Activated T-helper 2 cell treated with anti-CD3 and anti-CD28 coated beads, Interferon-gamma antibody, Interleukin-2, Interleukin-4, amounts not matched to agents 10 μg/mL and 5 μg/mL and 100 μg/mL, durations not matched to agents 14 hours and 24 hours and 36 hours (primary cell): ENCODE measurements at regions not wholly inside any gene's neighbourhood (a gene's known extent, or its start where the extent isn't known, plus 50 kb on each side); places are given as distances from the start of the nearest gene placed in this dataset.

Experiments
- DNase-seq: peaks from one replicate; pipeline ENCODE4 v3.0.0; 2021; ENCODE audit warnings: low spot score
- H3K27ac Mint-ChIP-seq: one replicate; pipeline ENCODE4 v1.8.0; 2021; ENCODE audit warnings: mixed read lengths
- H3K27me3 Mint-ChIP-seq: one replicate; pipeline ENCODE4 v1.8.0; 2021; ENCODE audit warnings: low read depth, mixed read lengths
- H3K36me3 Mint-ChIP-seq: one replicate; pipeline ENCODE4 v1.8.0; 2021; ENCODE audit warnings: low read depth, mixed read lengths
- H3K4me1 Mint-ChIP-seq: one replicate; pipeline ENCODE4 v1.8.0; 2021; ENCODE audit warnings: low read depth, mixed read lengths
- H3K4me3 Mint-ChIP-seq: one replicate; pipeline ENCODE4 v1.8.0; 2021; ENCODE audit warnings: low read depth, mild to moderate bottlenecking, moderate library complexity, mixed read lengths
- H3K9me3 Mint-ChIP-seq: one replicate; pipeline ENCODE4 v1.8.0; 2021; ENCODE audit warnings: mixed read lengths
- intact Hi-C: fragments of 100-400 bp; cut with micrococcal nuclease; formaldehyde crosslinking; loops from one replicate; pipeline ENCODE4 v1.15.1; 2023

DNA sequence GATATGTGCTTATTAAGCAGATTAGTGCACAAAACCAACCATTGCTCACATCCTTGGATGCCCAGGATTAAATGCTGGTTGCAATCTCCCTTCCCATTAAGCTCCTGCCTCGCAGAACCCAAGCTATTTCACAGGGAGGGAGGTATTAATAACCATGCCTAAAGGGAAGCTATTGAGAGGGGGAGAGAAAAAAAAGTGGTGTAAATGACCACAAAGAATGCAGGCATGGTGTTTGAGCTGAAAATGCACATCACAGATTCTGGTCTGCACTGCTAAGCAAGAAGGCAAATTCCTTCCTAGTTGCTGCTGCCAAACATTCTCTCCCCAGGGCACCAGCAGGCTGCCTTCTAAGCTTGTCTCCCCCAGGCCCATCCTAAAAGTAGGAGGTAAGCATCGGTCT is 92.0 kb upstream of the ISX start:
- Mint-ChIP-seq H3K27ac (no peak overlapping the region), H3K27me3 (no peaks in the 10 kb centered on the region), H3K36me3 (no peaks in the 10 kb centered on the region), H3K9me3 (peaks cover 9% of the 10 kb centered on the region), H3K4me3 (no peak overlapping the region), H3K4me1 (no peaks in the 10 kb centered on the region)
- intact Hi-C loops: no loop called here
- DNase-seq: no peak

DNA sequence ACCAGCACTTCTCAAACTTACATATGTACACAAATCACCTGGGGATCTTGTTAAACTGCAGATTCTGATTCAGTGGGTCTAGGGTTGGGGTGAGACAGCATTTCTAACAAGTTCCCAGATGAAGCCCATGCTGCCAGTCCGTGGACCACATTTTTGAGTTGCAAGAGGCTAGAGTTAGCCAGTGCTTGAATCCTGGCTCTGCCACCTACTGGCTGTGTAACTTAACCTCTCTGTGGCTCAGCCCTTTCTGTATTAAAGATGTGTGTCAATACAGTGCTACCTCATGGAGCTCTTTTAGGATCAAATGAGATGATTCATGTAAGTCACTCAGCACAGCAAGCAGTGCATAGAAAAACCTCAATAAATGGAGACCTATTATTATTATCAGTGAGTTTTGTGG is 90.2 kb upstream of the ISX start:
- no peak overlapping the region for H3K4me3 Mint-ChIP-seq
- no peaks in the 10 kb centered on the region for H3K4me1 Mint-ChIP-seq
- intact Hi-C loops: no loop called here
- no peak overlapping the region for H3K27ac Mint-ChIP-seq
- H3K36me3 Mint-ChIP-seq: no peaks in the 10 kb centered on the region
- H3K9me3 Mint-ChIP-seq: peaks cover 9% of the 10 kb centered on the region
- no peak for DNase-seq
- no peaks in the 10 kb centered on the region for H3K27me3 Mint-ChIP-seq

DNA sequence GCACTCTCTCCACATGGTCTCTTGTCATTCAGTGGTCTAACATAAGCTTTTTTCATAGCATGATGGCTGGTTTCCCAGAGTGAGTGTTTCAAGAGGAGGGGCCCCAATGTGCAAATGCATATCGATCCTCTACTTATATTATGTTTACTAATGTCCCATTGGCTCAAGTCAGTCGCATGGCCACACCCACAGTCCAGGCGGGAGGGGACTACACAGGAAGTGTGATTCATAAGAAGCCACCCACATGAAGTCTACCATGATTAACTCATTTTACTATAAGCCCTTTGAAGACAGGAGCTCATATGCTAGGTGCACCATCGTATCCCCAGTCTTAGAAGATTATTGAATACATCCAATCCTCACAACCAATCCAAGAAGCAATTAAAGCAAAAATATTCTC is 89.5 kb upstream of the ISX start:
- H3K36me3 Mint-ChIP-seq: no peaks in the 10 kb centered on the region
- no peaks in the 10 kb centered on the region for H3K27me3 Mint-ChIP-seq
- H3K4me3 Mint-ChIP-seq: no peak overlapping the region
- no peak for DNase-seq
- no peak overlapping the region for H3K27ac Mint-ChIP-seq
- H3K4me1 Mint-ChIP-seq: no peaks in the 10 kb centered on the region
- peaks cover 9% of the 10 kb centered on the region for H3K9me3 Mint-ChIP-seq
- intact Hi-C loops: no loop called here

DNA sequence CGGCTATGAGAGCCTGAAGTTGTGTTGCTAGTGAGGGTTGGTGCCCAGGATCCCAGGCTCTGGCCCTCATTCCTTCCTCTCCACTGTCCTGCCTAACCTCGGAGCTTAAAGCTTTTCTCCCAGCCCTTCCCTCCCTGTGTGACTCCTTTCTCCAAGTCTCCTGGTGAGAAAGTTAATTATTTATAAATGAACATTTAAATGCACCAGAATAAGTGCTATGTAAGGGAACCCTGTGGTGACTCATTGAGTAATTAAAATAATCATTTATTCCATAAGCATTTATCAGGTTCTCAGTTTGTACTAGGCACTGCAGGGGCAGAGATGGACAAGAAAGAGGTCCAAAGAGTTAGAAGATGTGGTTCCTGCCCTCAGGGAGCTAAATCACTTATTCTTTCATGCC is 89.1 kb upstream of the ISX start:
- no peak for DNase-seq
- intact Hi-C loops: no loop called here
- H3K9me3 Mint-ChIP-seq: peaks cover 9% of the 10 kb centered on the region
- no peak overlapping the region for H3K4me3 Mint-ChIP-seq
- H3K27me3 Mint-ChIP-seq: no peaks in the 10 kb centered on the region
- H3K4me1 Mint-ChIP-seq: no peaks in the 10 kb centered on the region
- H3K36me3 Mint-ChIP-seq: no peaks in the 10 kb centered on the region
- no peak overlapping the region for H3K27ac Mint-ChIP-seq

DNA sequence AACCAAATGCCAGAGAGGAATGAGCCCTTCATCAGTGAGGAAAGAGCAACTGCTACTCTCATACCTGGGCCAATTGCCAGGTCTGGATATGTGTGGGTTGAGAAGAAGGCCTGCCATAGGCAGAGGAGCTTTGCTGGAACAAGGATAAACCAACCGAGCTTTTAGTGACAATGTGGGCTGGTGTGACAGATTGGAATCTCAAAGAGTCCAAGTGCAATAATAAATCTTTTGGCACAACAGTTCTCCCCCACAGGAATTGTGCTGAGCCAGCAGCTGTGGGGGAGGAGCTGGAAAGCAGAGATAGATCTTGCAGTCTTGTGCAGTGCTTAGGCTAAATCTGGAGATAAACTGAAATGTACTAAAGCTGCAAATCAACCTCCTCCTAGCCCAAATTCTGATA is 79.4 kb upstream of the ISX start:
- intact Hi-C loops: no loop called here
- no peaks in the 10 kb centered on the region for H3K4me1 Mint-ChIP-seq
- no peak for DNase-seq
- H3K27me3 Mint-ChIP-seq: no peaks in the 10 kb centered on the region
- peaks cover 24% of the 10 kb centered on the region for H3K9me3 Mint-ChIP-seq
- H3K36me3 Mint-ChIP-seq: no peaks in the 10 kb centered on the region
- H3K4me3 Mint-ChIP-seq: no peak overlapping the region
- no peak overlapping the region for H3K27ac Mint-ChIP-seq

DNA sequence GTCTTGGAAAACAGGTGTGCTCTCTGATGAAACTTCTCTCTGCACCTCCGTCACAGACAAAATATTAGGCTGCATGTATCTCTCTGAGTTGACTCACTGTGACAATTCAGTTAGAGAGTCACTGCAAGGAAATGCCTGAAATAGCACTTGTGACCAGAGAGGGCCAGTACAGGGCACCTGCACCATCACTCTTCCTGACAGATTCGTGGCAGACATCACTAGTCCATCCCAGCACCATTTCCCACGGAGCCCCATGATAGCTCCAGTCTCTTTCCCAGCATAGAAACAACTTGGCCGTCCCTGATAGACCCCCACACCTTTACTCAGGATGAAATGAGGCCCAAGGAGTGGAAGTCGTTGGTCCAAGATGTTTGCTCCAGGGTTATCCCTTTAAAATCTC is 73.3 kb upstream of the ISX start:
- peaks cover 9% of the 10 kb centered on the region for H3K9me3 Mint-ChIP-seq
- H3K36me3 Mint-ChIP-seq: no peaks in the 10 kb centered on the region
- DNase-seq: no peak
- no peak overlapping the region for H3K27ac Mint-ChIP-seq
- no peaks in the 10 kb centered on the region for H3K27me3 Mint-ChIP-seq
- intact Hi-C loops: no loop called here
- no peak overlapping the region for H3K4me3 Mint-ChIP-seq
- no peaks in the 10 kb centered on the region for H3K4me1 Mint-ChIP-seq

DNA sequence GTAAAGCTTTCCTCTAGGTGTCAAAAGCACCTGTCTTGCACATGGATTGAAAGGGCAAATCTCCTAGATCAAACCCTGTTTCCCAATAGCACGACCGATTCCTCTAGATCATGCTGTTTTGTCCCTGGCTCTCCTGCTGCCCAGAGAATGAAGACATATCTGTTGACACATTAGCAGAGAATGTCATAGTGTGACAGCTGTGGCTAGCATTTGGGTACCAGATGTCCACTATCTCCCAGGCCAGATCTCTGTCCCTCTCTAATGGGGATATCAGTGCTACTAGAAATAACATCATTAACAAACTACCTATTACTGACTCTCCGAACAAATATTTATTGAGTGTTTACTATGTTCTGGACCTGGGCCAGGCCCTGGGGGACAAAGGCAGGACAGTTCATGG is 72.4 kb upstream of the ISX start:
- no peaks in the 10 kb centered on the region for H3K36me3 Mint-ChIP-seq
- no peaks in the 10 kb centered on the region for H3K27me3 Mint-ChIP-seq
- no peaks in the 10 kb centered on the region for H3K4me1 Mint-ChIP-seq

DNA sequence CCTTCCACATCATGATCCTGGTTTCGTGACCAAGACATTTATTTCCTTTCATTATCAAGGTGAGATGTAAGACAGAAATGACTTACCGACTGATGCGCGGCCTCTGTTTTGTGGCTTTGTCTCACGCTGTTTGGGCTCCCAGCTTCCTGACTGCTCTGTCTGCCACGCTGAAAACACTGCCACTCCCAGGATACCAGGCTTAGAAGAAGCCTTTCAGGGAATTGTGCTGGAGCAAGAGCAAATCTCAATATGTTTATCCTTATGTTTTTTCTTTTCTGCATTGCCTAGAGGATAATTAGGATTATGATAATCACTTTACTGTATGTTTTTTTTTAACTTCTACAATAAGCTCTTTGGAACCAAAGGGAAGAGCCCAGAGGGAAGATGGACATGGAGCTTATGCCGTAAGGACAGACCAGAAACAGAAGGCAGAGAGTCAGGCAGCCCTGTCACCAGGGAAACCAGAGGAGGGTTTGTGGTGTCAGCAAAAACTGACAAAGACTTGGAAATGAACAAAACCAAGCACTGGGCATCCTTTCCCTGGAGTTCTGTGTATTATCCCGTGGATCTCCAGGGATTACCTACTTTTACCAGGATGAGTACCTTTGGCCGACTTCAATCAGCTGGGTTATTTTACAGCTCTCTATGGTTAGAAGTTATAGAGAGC is 68.2 kb upstream of the ISX start:
- Mint-ChIP-seq H3K4me1 (no peaks in the 10 kb centered on the region), H3K36me3 (no peaks in the 10 kb centered on the region), H3K9me3 (no peaks in the 10 kb centered on the region), H3K27ac (no peak overlapping the region), H3K27me3 (no peaks in the 10 kb centered on the region), H3K4me3 (no peak overlapping the region)
- intact Hi-C loops: no loop called here
- no peak for DNase-seq

More for the DNA sequence above, 72.4 kb upstream of the ISX start:
- no peak overlapping the region for H3K4me3 Mint-ChIP-seq
- intact Hi-C loops: no loop called here
- H3K9me3 Mint-ChIP-seq: no peaks in the 10 kb centered on the region
- H3K27ac Mint-ChIP-seq: no peak overlapping the region
- DNase-seq: no peak

DNA sequence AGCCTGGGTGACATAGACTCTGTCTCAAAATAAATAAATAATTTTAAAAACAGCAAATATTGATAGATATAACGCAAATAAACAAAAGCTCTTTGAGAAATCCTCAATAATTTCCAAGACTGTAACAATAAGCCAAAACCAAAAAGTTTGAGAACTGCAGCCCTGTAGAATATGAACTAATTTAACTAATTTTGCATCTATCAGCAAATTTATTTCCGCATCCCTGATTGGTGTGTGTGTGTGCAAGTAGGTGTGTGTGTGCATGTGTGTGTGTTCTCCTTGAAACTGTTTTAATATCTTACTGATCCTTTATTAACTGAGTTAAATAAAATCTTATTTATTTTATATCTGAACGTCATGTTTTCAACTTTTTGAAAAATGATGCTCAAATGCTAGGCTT is 67.0 kb upstream of the ISX start:
- Mint-ChIP-seq H3K36me3 (no peaks in the 10 kb centered on the region), H3K27ac (no peak overlapping the region), H3K4me1 (no peaks in the 10 kb centered on the region), H3K4me3 (no peak overlapping the region), H3K27me3 (no peaks in the 10 kb centered on the region), H3K9me3 (no peaks in the 10 kb centered on the region)
- no peak for DNase-seq
- intact Hi-C loops: no loop called here

DNA sequence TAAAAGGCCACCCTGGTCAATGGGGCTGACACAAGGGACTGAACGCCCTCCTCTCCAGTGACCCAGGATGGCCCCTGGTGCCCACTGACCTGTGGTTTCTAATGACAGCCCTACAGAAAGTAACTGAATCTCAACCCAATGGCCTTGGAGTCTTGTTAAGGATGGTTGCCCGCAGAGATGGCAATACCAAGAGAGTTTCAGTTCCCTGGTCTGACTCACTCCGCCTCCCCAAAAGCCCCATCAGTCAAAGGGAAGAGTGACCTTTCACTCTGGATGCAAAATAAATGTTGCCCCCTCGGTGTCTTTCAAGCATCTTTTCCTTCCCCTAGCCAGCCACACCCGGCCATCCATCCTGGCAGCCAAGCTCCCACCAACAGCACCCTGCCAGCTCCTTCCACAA is 57.7 kb upstream of the ISX start:
- H3K9me3 Mint-ChIP-seq: no peaks in the 10 kb centered on the region
- H3K27me3 Mint-ChIP-seq: no peaks in the 10 kb centered on the region
- no peak overlapping the region for H3K4me3 Mint-ChIP-seq
- no peaks in the 10 kb centered on the region for H3K4me1 Mint-ChIP-seq
- no peak for DNase-seq
- H3K27ac Mint-ChIP-seq: no peak overlapping the region
- H3K36me3 Mint-ChIP-seq: no peaks in the 10 kb centered on the region
- intact Hi-C loops: no loop called here

DNA sequence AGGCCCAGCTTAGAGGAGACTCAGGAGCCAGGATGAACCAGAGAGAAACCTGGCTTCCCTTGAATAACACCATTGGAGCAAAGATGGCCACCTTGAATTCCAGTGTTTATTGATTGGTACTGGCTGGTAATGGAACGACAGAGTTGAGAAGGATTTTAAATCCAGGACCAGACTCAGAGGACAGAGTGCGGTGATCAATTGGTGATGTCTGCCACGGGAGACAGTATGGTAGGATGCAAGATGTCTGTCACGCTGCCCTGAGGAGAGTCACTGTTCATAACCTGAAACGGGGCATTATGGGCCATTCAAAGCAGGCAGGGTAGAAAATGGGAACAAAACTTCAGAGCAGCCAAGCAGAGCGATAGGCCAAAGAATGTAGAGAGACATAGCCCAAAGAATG is 55.4 kb upstream of the ISX start:
- no peaks in the 10 kb centered on the region for H3K27me3 Mint-ChIP-seq
- H3K4me1 Mint-ChIP-seq: no peaks in the 10 kb centered on the region
- H3K4me3 Mint-ChIP-seq: no peak overlapping the region
- H3K36me3 Mint-ChIP-seq: no peaks in the 10 kb centered on the region
- no peaks in the 10 kb centered on the region for H3K9me3 Mint-ChIP-seq
- intact Hi-C loops: no loop called here
- no peak overlapping the region for H3K27ac Mint-ChIP-seq
- DNase-seq: no peak

DNA sequence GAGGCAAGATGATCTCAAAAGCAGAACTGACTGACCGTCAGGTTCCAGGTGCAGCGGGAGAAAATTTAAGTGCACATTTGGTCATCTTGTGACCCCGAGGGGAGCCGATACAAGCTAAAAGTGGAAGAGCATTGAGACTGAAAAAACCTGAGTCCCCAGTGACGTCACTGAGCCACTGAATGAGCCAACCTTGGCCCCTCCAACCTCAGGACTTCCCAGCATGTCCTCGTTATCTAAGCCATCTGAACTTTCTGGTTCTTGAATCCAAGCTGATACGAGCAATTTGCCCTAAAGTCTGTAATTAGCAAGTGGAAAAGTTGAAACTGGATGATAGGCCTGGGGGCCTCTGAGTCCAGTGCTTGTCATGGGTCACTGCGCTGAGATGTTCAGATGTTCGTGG is 51.1 kb upstream of the ISX start:
- no peaks in the 10 kb centered on the region for H3K27me3 Mint-ChIP-seq
- DNase-seq: no peak
- no peaks in the 10 kb centered on the region for H3K4me1 Mint-ChIP-seq
- intact Hi-C loops: no loop called here
- H3K36me3 Mint-ChIP-seq: no peaks in the 10 kb centered on the region
- H3K9me3 Mint-ChIP-seq: no peaks in the 10 kb centered on the region
- H3K27ac Mint-ChIP-seq: no peak overlapping the region
- no peak overlapping the region for H3K4me3 Mint-ChIP-seq
